BJ (cell line): ENCODE measurements at regions not wholly inside any gene's neighbourhood (a gene's known extent, or its start where the extent isn't known, plus 50 kb on each side); places are given as distances from the start of the nearest gene placed in this dataset.

Source experiments
- CTCF ChIA-PET: fragments of 350-600 bp; formaldehyde crosslinking; extraction: SDS; loops from one replicate; lab custom pipeline; 2021; ENCODE audit warnings: antibody characterized with exemption, inconsistent platforms; lab: Yijun Ruan, JAX
- POLR2A ChIA-PET: fragments of 300-600 bp; sonication (Branson Sonifier 250); formaldehyde crosslinking; extraction: SDS; loops from one replicate; lab custom pipeline; 2021; ENCODE audit warnings: antibody characterized with exemption; lab: Charles Lee
- DNase-seq: peaks from one replicate; pipeline ENCODE4 v3.0.0-alpha.2; 2011; ENCODE audit warnings: low read depth
- H3K27me3 ChIP-seq: 2 replicates; pipeline ENCODE4 v1.6.0; 2011; ENCODE audit warnings: low read length; ENCODE audit not compliant: control insufficient read depth, insufficient read depth
- H3K36me3 ChIP-seq: 2 replicates; pipeline ENCODE4 v1.5.1; 2011; ENCODE audit warnings: low read length; ENCODE audit not compliant: control insufficient read depth, insufficient read depth
- H3K4me3 ChIP-seq: 2 replicates; pipeline ENCODE4 v1.5.1; 2011; ENCODE audit warnings: low read depth, mild to moderate bottlenecking, control low read depth, low read length
- CTCF ChIP-seq: IDR thresholded peaks from 2 replicates; pipeline ENCODE4 v1.5.1; 2011; ENCODE audit warnings: low read depth, mild to moderate bottlenecking, control low read depth, inconsistent platforms, low read length, moderate library complexity; ENCODE audit not compliant: insufficient read depth

- Histone ChIP-seq H3K4me3 (no peak overlapping the region), H3K27me3 (no peaks in the 10 kb centered on the region), H3K36me3 (no peaks in the 10 kb centered on the region)
- no peak for TF ChIP-seq CTCF
- ChIA-PET POLR2A (no interaction called here), CTCF (no interaction called here)
- DNase-seq = no peak
Observed at GRCh38 chr5:100322483-100322882, 212.7 kb upstream of the FAM174A start.

GRCh38 chr5:100319885-100320284 lies 215.3 kb upstream of the FAM174A start:
- POLR2A ChIA-PET = no interaction called here
- no peak for TF ChIP-seq CTCF
- no peak for DNase-seq
- no peaks in the 10 kb centered on the region for H3K36me3 ChIP-seq
- CTCF ChIA-PET = no interaction called here
- no peak overlapping the region for H3K4me3 ChIP-seq
- H3K27me3 ChIP-seq = no peaks in the 10 kb centered on the region

- Histone ChIP-seq H3K36me3 (no peaks in the 10 kb centered on the region), H3K27me3 (no peaks in the 10 kb centered on the region), H3K4me3 (no peak overlapping the region)
- DNase-seq = no peak
- CTCF ChIA-PET = no interaction called here
- no peak for TF ChIP-seq CTCF
- POLR2A ChIA-PET = no interaction called here
Observed at GRCh38 chr5:100313657-100314056, 221.5 kb upstream of the FAM174A start.

GRCh38 chr5:100311806-100312205 lies 223.4 kb upstream of the FAM174A start:
- POLR2A ChIA-PET = no interaction called here
- DNase-seq = no peak
- no peaks in the 10 kb centered on the region for H3K36me3 ChIP-seq
- H3K4me3 ChIP-seq = no peak overlapping the region
- CTCF ChIA-PET = no interaction called here
- TF ChIP-seq CTCF = no peak
- no peaks in the 10 kb centered on the region for H3K27me3 ChIP-seq

GRCh38 chr5:100306000-100306399 lies 229.2 kb upstream of the FAM174A start:
- CTCF ChIA-PET = no interaction called here
- Histone ChIP-seq H3K27me3 (no peaks in the 10 kb centered on the region), H3K4me3 (no peak overlapping the region), H3K36me3 (no peaks in the 10 kb centered on the region)
- TF ChIP-seq CTCF = no peak
- POLR2A ChIA-PET = no interaction called here
- DNase-seq = no peak
